ENCODE measurements at regions not wholly inside any gene's neighbourhood (a gene's known extent, or its start where the extent isn't known, plus 50 kb on each side); places are given as distances from the start of the nearest gene placed in this dataset.
"Not testable (repeated sequence)": the region's sequence is repeated elsewhere in the genome, so short reads cannot be mapped to it uniquely, and the experiment has no call there.

DNA sequence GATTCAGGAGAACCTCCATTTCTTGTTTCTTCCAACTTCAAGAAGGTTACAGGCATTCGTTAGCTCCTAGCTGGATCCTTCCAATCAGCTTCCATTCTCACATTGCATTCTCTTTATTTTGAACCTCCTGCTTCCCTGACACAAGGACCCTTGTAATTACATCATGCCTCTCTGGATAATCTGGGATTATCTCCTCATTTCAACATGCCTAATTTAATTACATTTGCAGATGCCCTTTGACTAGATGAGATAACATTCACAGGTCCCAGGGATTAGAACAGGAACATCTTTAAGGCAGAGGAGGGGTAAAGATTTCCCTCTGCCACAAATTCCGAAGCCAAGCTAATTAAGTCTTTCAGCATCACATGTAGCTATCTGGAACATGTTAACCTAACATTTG lies 753.8 kb upstream of the PCDH7 start:
- DNase-seq = no peak

DNA sequence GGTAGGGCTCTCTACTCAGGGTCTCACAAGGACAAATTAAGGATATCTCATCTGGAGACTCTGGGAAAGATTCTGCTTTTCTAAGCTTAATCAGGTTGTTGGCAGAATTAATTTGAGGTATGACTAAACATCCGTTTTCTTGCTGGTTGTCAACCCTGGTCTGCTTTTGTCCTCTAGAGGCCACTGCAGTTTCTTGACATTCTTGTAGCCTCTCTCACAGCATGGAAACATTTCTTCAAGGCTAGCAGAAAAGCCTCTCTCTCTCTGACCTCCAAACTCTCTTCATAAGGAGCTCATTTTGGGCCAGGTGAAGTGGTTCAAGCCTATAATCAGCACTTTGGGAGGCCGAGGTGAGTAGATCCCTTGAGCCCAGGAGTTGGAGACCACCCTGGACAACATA lies 749.5 kb upstream of the PCDH7 start:
- no peak for DNase-seq

DNA sequence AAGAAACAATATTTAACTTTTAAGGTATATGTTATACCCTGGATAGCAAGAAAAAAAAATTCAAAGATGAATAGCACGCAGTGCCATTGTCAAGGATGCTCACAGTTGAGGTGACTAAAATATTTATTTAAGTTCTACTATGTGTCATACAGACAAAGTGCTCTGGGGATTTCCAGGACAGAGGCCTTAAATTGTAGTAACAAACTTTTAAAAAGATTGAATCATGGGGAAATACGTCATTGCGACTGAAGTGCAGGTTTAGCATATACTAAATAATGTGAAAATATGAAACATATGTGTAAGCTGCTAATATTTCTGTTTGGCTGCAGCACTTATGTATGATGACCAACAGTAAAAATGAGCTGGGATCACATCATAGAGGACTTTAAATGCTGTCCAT lies 748.0 kb upstream of the PCDH7 start:
- no peak for DNase-seq

- no peak for DNase-seq
These were observed 736.3 kb upstream of the PCDH7 start for GRCh38 chr4:29983890-29984289.

DNA sequence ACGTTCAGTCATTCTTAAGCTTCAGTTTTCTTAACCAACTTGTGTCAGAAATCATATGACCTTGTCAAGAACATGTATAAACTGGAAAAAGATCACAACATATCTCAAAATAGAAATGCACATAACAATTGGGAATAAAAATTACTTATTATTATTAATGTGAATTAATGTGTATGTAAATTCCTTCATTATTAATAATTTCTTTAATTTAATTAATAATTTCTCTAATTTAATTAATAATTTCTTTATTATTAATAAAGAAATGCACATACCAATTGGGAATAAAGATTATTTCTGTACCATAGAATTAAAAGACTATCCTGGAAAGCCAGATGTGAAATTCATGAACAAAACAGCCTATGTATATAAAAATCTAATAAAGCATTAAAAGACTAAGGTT lies 718.5 kb upstream of the PCDH7 start:
- DNase-seq = no peak

DNA sequence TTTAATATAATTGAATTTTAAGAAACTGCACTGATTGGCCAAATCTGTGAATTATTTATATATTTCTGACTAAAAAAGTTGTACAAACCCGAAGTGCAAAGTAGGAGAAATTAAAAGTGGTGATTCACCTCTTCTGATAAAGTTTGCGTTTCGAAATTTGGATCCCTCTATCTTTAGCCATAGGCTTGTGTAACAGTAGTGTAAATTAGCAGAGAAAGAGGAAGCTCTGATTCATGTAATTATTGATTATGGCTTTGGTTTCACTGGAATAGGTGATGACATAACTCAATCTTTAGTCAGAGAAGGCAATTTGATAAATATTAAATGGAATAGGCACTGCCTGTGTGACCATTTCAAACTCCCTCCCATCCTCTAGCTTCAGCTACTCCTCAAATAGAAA lies 717.8 kb upstream of the PCDH7 start:
- no peak for DNase-seq

GRCh38 chr4:30005995-30006394 lies 714.2 kb upstream of the PCDH7 start:
- DNase-seq = no peak

GRCh38 chr4:30024526-30024925 lies 695.6 kb upstream of the PCDH7 start:
- no peak for DNase-seq

DNA sequence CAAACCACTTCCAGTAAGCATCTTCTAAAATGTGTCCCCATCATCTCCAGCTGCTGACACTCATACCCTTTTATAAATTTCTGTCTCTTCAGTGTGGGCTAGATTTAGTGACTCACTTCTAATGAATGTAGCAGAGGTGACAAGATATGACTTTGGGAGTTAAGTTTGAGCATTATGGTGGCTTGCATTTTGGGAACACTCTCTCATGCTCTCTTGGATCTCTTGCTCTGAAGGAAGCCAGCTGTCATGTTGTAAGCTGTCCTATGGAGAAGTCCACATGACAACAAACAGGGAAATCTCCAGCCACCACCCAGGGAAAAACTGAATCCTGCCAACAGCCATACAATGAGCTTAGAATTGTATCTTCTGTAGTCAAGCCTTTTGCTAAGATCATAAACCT lies 691.3 kb upstream of the PCDH7 start:
- no peak for DNase-seq

DNA sequence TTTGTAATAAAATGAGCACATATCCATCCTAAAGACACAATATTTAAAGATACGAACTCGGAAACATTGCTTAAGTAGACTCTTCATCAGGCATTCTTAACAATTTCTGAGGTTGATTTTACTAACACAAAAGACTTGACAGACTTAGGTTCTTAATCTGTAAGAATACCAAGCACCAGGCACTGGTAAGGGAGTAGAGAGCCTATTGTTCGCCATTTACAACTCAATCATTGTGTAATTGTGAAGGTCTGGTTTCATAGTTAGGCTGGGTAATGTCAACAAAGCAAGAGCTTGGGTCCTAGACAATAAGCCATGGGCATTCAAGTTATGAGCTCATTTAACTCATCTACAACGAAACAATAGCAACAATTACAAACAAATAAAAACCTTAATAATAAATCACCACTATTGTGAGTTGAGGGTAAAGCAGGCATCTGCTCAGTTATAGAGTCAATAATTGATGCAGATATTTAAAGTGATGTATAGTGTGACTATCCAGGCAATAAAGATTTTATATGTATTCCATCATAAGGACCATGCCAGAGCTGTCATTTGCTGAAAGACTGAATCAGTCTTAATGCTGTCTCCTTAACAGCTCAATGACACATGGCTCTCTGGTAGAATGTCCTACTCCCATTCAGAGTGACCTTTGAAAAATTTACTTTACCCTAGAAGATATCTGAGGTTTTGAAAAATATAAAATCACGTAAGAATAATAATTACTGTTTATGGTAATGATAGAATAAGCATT lies 664.0 kb upstream of the PCDH7 start:
- peak; percentile 9 for DNase-seq

- DNase-seq = no peak
These were observed 651.9 kb upstream of the PCDH7 start for GRCh38 chr4:30068234-30068633.

- DNase-seq = no peak
These were observed 647.0 kb upstream of the PCDH7 start for GRCh38 chr4:30073011-30073710.

DNA sequence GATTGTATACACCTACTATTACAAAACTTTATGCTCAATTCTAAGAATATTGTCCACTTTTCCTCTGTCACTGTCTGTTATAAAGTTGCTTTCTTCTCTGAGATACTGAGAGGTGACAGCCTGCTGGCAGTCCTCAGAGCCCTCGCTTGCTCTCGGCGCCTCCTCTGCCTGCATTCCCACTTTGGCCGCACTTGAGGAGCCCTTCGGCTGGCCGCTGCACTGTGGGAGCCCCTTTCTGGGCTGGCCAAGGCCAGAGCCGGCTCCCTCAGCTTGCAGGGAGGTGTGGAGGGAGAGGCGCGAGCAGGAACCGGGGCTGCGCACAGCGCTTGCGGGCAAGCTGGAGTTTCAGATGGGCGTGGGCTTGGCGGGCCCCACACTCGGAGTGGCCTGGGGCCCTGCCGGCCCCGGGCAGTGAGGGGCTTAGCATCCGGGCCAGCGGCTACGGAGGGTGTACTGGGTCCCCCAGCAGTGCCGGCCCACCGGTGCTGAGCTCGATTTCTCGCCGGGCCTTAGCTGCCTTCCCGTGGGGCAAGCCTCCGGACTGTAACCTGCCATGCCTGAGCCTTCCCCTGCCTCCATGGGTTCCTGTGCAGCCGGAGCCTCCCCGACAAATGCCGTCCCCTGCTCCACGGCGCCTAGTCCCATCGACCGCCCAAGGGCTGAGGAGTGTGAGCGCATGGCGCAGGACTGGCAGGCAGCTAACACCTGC lies 627.6 kb upstream of the PCDH7 start:
- not testable (repeated sequence) for DNase-seq

DNA sequence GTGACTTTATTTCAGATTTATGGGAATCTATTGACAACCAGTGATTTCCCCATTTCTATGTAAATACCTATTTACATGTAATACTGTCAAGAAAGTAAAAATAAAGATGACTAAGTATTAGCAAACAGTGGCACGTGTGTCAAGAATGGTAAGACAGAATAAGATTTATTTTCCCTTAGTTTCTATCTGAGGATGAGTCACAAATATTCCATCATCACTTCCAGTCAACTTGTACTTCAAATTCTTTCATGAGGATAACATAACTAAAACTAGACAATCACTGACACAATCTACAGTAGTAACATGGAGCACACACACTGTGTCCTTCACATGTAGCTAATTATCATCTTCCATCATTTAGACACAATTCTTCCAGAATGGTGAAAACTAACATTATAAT lies 625.3 kb upstream of the PCDH7 start:
- no peak for DNase-seq

- no peak for DNase-seq
These were observed 616.7 kb upstream of the PCDH7 start for GRCh38 chr4:30103455-30103854.

- no peak for DNase-seq
These were observed 603.8 kb upstream of the PCDH7 start for GRCh38 chr4:30116401-30116800.

DNA sequence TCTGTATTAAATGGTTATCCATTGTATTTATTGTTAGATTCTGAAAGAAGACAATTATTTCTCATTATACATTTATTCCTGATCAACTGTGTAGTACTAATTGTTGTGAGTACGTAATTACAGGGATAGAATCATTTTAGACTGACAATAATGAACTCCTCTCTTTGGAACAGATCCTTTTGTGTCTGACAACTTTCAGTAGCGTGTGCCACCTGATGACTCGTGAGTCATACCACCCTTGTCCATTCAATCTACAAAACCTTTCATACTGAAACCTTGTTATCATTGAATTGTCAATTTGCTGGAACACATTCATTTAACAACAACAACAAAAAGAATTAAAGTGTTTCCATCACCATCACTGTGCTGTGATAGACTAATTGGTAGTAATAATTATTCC lies 602.7 kb upstream of the PCDH7 start:
- no peak for DNase-seq

DNA sequence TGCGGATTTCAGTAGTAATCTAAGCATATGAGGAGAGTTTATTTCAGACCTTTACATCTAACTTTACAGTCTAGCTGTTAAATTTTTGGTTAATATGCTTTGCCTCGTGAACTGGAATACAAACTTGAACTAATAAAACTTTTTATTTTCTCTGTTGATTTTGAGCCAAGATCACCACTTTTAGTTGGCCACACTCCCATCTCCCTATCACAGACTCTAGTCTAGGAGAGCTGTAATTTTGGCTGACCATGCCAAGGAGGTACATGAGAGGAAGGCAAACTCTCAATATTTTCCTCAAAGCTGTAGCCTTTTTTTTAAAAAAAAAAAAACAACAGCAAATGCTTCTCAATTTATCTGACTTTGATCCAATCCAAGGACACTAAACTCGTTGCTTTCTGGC lies 597.5 kb upstream of the PCDH7 start:
- no peak for DNase-seq

- DNase-seq = not testable (repeated sequence)
These were observed 595.5 kb upstream of the PCDH7 start for GRCh38 chr4:30124621-30125020.

DNA sequence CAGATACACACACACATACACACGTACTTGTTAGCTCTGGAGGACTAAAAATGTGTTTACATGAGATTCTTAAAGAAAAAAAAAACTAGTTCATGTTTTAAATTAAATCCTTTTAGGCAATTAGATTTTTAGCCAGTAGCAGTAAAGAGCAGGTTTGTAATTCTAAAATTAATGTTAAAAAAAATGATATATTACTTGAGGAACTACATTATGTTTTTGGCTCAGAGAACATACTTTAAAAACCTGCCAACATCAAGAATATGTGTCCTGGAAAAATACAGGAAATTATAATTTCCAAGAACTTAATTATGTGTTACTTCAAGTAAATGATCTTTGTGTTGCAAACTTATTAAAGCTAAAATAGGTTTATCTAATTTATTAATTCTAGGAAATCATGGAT lies 594.3 kb upstream of the PCDH7 start:
- no peak for DNase-seq

DNA sequence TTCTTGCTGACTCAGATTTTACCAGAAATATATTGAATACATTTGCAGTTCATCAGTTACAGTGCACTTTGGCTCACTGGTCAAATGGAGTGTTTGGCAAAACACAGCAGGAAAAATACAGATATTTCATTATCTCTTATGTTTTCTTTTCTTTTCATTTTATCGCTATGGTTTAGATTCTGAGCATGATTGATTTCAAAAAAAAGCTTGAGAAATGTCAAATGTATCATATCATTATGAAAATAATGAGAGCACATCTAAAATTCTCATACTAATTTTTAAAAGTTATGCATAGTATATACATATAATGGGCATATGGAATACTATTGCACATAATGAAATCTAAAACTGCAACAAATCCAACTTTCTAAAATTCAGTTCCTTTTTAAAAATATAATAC lies 593.8 kb upstream of the PCDH7 start:
- no peak for DNase-seq

DNA sequence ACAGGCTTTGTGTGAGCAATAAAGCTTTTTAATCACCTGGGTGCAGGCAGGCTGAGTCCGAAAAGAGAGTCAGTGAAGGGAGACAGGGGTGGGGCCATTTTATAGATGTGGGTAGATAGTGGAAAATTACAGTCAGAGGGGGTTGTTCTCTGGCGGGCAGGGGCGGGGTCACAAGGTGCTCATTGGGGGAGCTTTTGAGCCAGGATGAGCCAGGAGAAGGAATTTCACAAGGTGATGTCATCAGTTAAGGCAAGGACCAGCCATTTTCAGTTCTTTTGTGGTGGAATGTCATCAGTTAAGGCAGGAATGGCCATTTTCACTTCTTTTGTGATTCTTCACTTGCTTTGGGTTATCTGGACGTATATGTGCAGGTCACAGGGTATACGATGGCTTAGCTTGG lies 571.3 kb upstream of the PCDH7 start:
- DNase-seq = not testable (repeated sequence)

DNA sequence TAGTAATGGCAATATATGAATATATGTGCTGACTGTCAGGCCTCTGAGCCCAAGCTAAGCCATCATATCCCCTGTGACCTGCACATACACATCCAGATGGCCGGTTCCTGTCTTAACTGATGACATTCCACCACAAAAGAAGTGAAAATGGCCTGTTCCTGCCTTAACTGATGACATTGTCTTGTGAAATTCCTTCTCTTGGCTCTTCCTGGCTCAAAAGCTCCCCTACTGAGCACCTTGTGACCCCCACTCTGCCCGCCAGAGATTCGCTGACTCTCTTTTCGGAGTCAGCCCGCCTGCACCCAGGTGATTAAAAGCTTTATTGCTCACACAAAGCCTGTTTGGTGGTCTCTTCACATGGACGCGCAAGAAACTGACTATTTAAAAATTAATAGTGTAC lies 570.6 kb upstream of the PCDH7 start:
- not testable (repeated sequence) for DNase-seq

DNA sequence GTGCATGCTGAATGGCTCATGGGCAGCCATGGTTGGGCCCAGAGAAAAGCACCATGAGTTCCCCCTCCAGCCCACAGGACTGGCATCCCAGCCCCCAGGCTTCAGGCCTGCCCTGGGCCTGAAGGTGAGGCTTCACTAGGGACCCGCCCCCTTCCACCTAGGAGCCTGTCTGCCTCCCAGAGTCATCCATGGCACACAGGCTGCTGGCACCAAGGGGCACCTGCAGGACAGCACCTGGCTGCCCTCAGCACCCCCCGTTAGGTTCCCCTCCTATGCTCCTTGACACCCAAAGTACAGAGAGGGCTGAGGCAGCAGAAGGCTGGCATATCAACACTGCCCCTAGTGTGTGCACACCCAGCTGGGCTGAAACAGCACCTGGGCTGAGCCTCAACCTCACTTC lies 566.7 kb upstream of the PCDH7 start:
- no peak for DNase-seq
